CD4-positive, alpha-beta T cell (primary cell): ENCODE measurements at regions not wholly inside any gene's neighbourhood (a gene's known extent, or its start where the extent isn't known, plus 50 kb on each side); places are given as distances from the start of the nearest gene placed in this dataset.

ENCODE experiments used
- ATAC-seq: fragments of 200-7000 bp; cut with Tn5 transposase; one replicate; pipeline ENCODE4 v1.10.0; 2022; ENCODE audit warnings: mild to moderate bottlenecking; ENCODE audit not compliant: poor library complexity
- CTCF ChIA-PET: fragments of 350-600 bp; sonication (Branson Sonifier 250); formaldehyde crosslinking; loops from one replicate; lab custom pipeline; 2021; ENCODE audit warnings: antibody characterized with exemption, inconsistent platforms; lab: Charles Lee
- POLR2A ChIA-PET: fragments of 350-600 bp; sonication (Branson Sonifier 250); formaldehyde crosslinking; loops from one replicate; lab custom pipeline; 2021; ENCODE audit warnings: antibody characterized with exemption, inconsistent platforms; lab: Charles Lee
- DNase-seq, 14 experiments: peaks; one replicate each; pipeline ENCODE4 v3.0.0-alpha.2; 2013 to 2020; ENCODE audit warnings: mixed read lengths in 2 of 14
- H3K27ac ChIP-seq, 2 donors: one replicate each; pipeline versions ENCODE4 v1.5.1 to v1.7.0; 2013; ENCODE audit warnings: low read length in 2 of 2, low read depth in 1 of 2, mild to moderate bottlenecking in 1 of 2
- H3K27me3 ChIP-seq, 2 experiments: 1 replicate in 1 of 2; 2 replicates in 1 of 2; pipeline versions ENCODE4 v1.6.1 to v1.7.0; 2013; ENCODE audit warnings: low read length in 2 of 2, control low read depth in 1 of 2, mild to moderate bottlenecking in 1 of 2, moderate library complexity in 1 of 2; ENCODE audit not compliant: insufficient read depth in 2 of 2, control insufficient read depth in 1 of 2
- H3K36me3 ChIP-seq: one replicate; pipeline ENCODE4 v1.6.1; 2013; ENCODE audit warnings: low read length, control low read depth; ENCODE audit not compliant: insufficient read depth
- H3K4me1 ChIP-seq: one replicate; pipeline ENCODE4 v1.6.1; 2013; ENCODE audit warnings: low read length, control low read depth; ENCODE audit not compliant: insufficient read depth
- H3K4me3 ChIP-seq: one replicate; pipeline ENCODE4 v1.5.1; 2013; ENCODE audit warnings: mild to moderate bottlenecking, low read length, moderate library complexity
- H3K9me3 ChIP-seq, 2 experiments: 1 replicate in 1 of 2; 2 replicates in 1 of 2; pipeline versions ENCODE4 v1.6.1 to v1.7.0; 2013; ENCODE audit warnings: low read length in 2 of 2, mild to moderate bottlenecking in 2 of 2, control low read depth in 1 of 2, moderate library complexity in 1 of 2; ENCODE audit not compliant: control insufficient read depth in 1 of 2, insufficient read depth in 1 of 2
- H3K27ac Mint-ChIP-seq: one replicate; pipeline ENCODE4 v1.8.0; 2020; ENCODE audit warnings: mixed read lengths
- H3K27me3 Mint-ChIP-seq: one replicate; pipeline ENCODE4 v1.8.0; 2021; ENCODE audit warnings: mixed read lengths
- H3K36me3 Mint-ChIP-seq: one replicate; pipeline ENCODE4 v1.8.0; 2021; ENCODE audit warnings: low read depth, mixed read lengths
- H3K4me1 Mint-ChIP-seq: one replicate; pipeline ENCODE4 v1.8.0; 2021; ENCODE audit warnings: low read depth, mixed read lengths
- H3K4me3 Mint-ChIP-seq: one replicate; pipeline ENCODE4 v1.8.0; 2020; ENCODE audit warnings: mild to moderate bottlenecking, mixed read lengths
- H3K9me3 Mint-ChIP-seq: one replicate; pipeline ENCODE4 v1.8.0; 2020; ENCODE audit warnings: mixed read lengths
- CTCF ChIP-seq: fragments of 200-600 bp; IDR thresholded peaks from one replicate; pipeline ENCODE4 v1.8.0; 2022; ENCODE audit warnings: antibody characterized with exemption, mild to moderate bottlenecking
- intact Hi-C, 2 experiments: fragments of 100-400 bp; cut with DNase I in 1 of 2; cut with micrococcal nuclease in 1 of 2; formaldehyde crosslinking; loops; one replicate each; pipeline versions ENCODE4 v1.15.1 to v1.9.0; 2023 to 2025; cut with DNase I, micrococcal nuclease

- H3K36me3 Mint-ChIP-seq: no peaks in the 10 kb centered on the region
- Histone ChIP-seq H3K36me3 (no peaks in the 10 kb centered on the region), H3K9me3 (peaks cover 0 to 4% of the 10 kb centered on the region in 2 experiments), H3K27ac (no peak overlapping the region), H3K4me3 (no peak overlapping the region), H3K4me1 (no peaks in the 10 kb centered on the region), H3K27me3 (no peaks in the 10 kb centered on the region)
- no peak overlapping the region for H3K27ac Mint-ChIP-seq
- H3K4me1 Mint-ChIP-seq: no peaks in the 10 kb centered on the region
- ChIA-PET POLR2A (no interaction called here), CTCF (no interaction called here)
- peaks cover 7% of the 10 kb centered on the region for H3K9me3 Mint-ChIP-seq
- no peak for DNase-seq
- no peak for TF ChIP-seq CTCF
- no peaks in the 10 kb centered on the region for H3K27me3 Mint-ChIP-seq
- intact Hi-C loops: no loop called here
- H3K4me3 Mint-ChIP-seq: no peak overlapping the region
- no peak for ATAC-seq
These were observed 759.7 kb downstream of the BRINP1 start for GRCh38 chr9:118609355-118610044.

- no peak overlapping the region for H3K27ac Mint-ChIP-seq
- ATAC-seq (no peak), DNase-seq (no peak)
- H3K4me1 Mint-ChIP-seq: no peaks in the 10 kb centered on the region
- H3K4me3 Mint-ChIP-seq: no peak overlapping the region
- H3K27ac ChIP-seq: no peak overlapping the region
- TF ChIP-seq CTCF: no peak
- no peaks in the 10 kb centered on the region for H3K27me3 Mint-ChIP-seq
- CTCF ChIA-PET: no interaction called here
- H3K9me3 ChIP-seq: peaks cover 0 to 4% of the 10 kb centered on the region in 2 experiments
- H3K36me3 Mint-ChIP-seq: no peaks in the 10 kb centered on the region
- intact Hi-C loops: no loop called here
- POLR2A ChIA-PET: no interaction called here
- H3K36me3 ChIP-seq: no peaks in the 10 kb centered on the region
- H3K27me3 ChIP-seq: no peaks in the 10 kb centered on the region
- no peak overlapping the region for H3K4me3 ChIP-seq
- H3K9me3 Mint-ChIP-seq: peaks cover 9% of the 10 kb centered on the region
- H3K4me1 ChIP-seq: no peaks in the 10 kb centered on the region
These were observed 757.0 kb downstream of the BRINP1 start for GRCh38 chr9:118612201-118612600.

GRCh38 chr9:118613996-118614395, 755.2 kb downstream of the BRINP1 start:
- intact Hi-C loops: no loop called here
- Histone ChIP-seq H3K4me1 (no peaks in the 10 kb centered on the region), H3K36me3 (no peaks in the 10 kb centered on the region), H3K27me3 (no peaks in the 10 kb centered on the region), H3K4me3 (no peak overlapping the region), H3K9me3 (peaks cover 0 to 4% of the 10 kb centered on the region in 2 experiments), H3K27ac (no peak overlapping the region)
- peaks cover 9% of the 10 kb centered on the region for H3K9me3 Mint-ChIP-seq
- H3K4me1 Mint-ChIP-seq: no peaks in the 10 kb centered on the region
- H3K27me3 Mint-ChIP-seq: no peaks in the 10 kb centered on the region
- ATAC-seq (no peak), DNase-seq (no peak)
- ChIA-PET CTCF (no interaction called here), POLR2A (no interaction called here)
- H3K27ac Mint-ChIP-seq: no peak overlapping the region
- no peak overlapping the region for H3K4me3 Mint-ChIP-seq
- TF ChIP-seq CTCF: no peak
- no peaks in the 10 kb centered on the region for H3K36me3 Mint-ChIP-seq
